Thymus (tissue), 11 donors: ENCODE measurements at regions not wholly inside any gene's neighbourhood (a gene's known extent, or its start where the extent isn't known, plus 50 kb on each side); places are given as distances from the start of the nearest gene placed in this dataset.
A peak's percentile ranks its signal among the peaks of the same experiment; 100 is the strongest.

Source experiments
- DNase-seq, 9 donors: peaks; one replicate each; pipeline ENCODE4 v3.0.0-alpha.2; 2013; ENCODE audit warnings: low spot score in 9 of 9, low read depth in 6 of 9, missing footprints in 1 of 9
- H3K27ac ChIP-seq, 2 donors: one replicate each; pipeline ENCODE4 v1.5.1; 2013; ENCODE audit warnings: control low read depth in 1 of 2, low read depth in 1 of 2, low read length in 1 of 2, mild to moderate bottlenecking in 1 of 2, moderate library complexity in 1 of 2
- H3K27me3 ChIP-seq, 2 donors: one replicate each; pipeline ENCODE4 v1.5.1; 2013; ENCODE audit warnings: low read length in 1 of 2; ENCODE audit not compliant: control insufficient read depth in 2 of 2, insufficient read depth in 1 of 2
- H3K36me3 ChIP-seq, 2 donors: one replicate each; pipeline ENCODE4 v1.5.1; 2013; ENCODE audit warnings: low read length in 1 of 2, mild to moderate bottlenecking in 1 of 2, moderate library complexity in 1 of 2; ENCODE audit not compliant: control insufficient read depth in 2 of 2, insufficient read depth in 2 of 2
- H3K4me1 ChIP-seq, 2 donors: one replicate each; pipeline ENCODE4 v1.5.1; 2013; ENCODE audit warnings: low read length in 2 of 2; ENCODE audit not compliant: control insufficient read depth in 2 of 2, insufficient read depth in 2 of 2
- H3K4me3 ChIP-seq, 2 donors: one replicate each; pipeline ENCODE4 v1.5.1; 2013; ENCODE audit warnings: low read length in 2 of 2, control low read depth in 1 of 2, mild to moderate bottlenecking in 1 of 2
- H3K9me3 ChIP-seq, 2 donors: one replicate each; pipeline ENCODE4 v1.5.1; 2013; ENCODE audit warnings: low read length in 1 of 2, mild to moderate bottlenecking in 1 of 2; ENCODE audit not compliant: control insufficient read depth in 2 of 2, insufficient read depth in 1 of 2
- WGBS: extraction: QIAGEN DNeasy Blood & Tissue Kit; methylation state at CpG from one replicate; pipeline ENCODE4 v1.1.7; 2013; 5-methylcytosine and 5-hydroxymethylcytosine counted together
- donor health status: healthy.

DNA sequence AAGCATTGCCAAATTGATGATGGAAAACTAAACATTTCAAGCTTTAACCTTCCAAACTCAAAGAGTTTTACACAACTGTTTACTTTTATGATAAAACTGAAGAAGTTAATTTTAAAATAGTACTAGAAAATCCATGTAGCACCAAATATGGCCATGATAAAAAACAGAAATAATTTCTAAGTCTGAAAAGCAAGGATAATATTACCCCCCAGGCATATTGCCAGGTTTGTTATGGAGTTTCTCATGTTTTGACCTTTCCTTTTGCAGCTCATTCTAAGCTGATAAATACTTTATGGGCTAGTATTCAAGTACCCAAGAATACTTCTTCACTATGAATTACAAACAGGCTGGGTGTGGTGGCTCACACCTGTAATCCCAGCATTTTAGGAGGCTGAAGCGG, 209.9 kb upstream of the ZFP64 start:
- no peaks in the 10 kb centered on the region for H3K9me3 ChIP-seq
- no peaks in the 10 kb centered on the region for H3K36me3 ChIP-seq
- no peak overlapping the region for H3K4me3 ChIP-seq
- 94% methylated on average over 1 of the region's 1 CpG for WGBS
- DNase-seq, result no peak
- H3K27ac ChIP-seq, result no peak overlapping the region
- no peaks in the 10 kb centered on the region for H3K4me1 ChIP-seq
- H3K27me3 ChIP-seq, result no peaks in the 10 kb centered on the region

DNA sequence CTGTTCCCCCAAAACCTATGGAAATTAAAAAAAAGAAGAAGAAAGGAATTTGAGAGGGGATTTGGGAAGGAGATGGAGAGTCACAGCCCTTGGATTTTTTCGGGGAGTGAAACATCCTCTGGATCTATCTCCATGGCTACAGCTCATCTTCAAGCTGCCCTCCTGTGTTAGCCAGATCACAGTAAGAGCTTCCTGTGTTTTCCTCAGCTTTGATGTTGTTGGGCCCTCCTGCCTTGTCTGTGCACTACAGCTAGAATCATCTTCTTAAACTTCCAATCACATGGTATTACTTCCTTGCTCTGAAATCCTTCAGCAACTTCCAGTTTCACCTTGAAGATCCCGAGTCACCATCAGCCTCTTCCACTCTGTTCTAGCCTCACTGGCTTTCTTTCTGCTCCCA, 207.8 kb upstream of the ZFP64 start:
- no peak for DNase-seq
- WGBS, result 88% methylated on average over 2 of the region's 2 CpGs
- Histone ChIP-seq H3K27ac (no peak overlapping the region), H3K27me3 (no peaks in the 10 kb centered on the region), H3K36me3 (no peaks in the 10 kb centered on the region), H3K9me3 (no peaks in the 10 kb centered on the region), H3K4me1 (no peaks in the 10 kb centered on the region), H3K4me3 (no peak overlapping the region)

DNA sequence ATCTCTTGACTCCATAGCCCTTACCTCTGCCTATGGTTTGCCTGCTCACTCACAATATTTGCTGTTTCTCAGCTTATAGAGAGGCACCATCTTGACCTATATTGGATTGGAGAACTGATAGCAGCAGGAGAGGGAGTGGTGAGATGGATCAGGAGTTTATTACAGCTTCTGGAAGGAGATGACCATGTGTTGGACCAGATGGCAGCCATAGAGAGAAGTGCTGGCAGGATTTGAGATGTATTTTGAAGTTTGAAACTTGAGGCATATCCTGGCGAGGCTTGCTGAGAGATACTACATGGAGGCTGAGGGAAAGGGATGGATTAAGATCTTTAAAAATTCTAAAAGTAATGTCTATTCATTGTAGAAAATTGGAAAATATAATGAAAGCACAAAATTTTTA, 198.0 kb upstream of the ZFP64 start:
- H3K36me3 ChIP-seq, result no peaks in the 10 kb centered on the region
- WGBS, result 93% methylated on average over 1 of the region's 1 CpG
- H3K4me3 ChIP-seq, result no peak overlapping the region
- H3K27ac ChIP-seq, result no peak overlapping the region
- no peak for DNase-seq
- H3K4me1 ChIP-seq, result no peaks in the 10 kb centered on the region
- H3K9me3 ChIP-seq, result no peaks in the 10 kb centered on the region
- no peaks in the 10 kb centered on the region for H3K27me3 ChIP-seq

DNA sequence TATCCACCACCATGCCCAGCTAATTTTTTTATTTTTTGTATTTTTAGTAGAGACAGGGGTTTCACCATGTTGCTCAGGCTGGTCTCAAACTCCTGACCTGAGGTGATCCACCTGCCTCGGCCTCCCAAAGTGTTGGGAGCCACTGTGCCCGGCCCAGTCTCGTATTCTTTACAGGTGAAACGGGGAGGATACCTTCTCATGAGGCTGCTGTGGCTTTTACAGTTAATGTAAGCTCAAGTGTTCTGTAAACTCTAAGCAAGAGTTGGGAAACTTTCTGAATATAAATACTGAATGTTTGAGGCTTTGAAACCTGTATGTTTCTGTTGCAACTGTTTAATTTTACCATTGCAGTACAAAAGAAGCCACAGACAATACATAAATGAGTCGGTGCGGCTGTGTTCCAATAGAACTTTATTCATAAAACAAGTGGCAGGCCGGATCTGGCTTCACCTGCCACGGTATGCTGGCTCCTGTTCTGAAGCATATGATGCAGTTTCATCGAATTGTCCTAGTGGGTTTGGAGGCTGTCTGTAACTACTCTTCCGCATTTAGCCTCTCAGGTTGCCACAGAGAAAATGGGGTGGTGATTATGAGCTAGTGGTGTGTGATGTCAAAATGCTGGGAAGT, 192.5 kb upstream of the ZFP64 start:
- H3K9me3 ChIP-seq, result no peaks in the 10 kb centered on the region
- 92% methylated on average over 10 of the region's 10 CpGs for WGBS
- H3K27ac ChIP-seq, result no peak overlapping the region
- DNase-seq, result no peak
- H3K4me3 ChIP-seq, result no peak overlapping the region
- no peaks in the 10 kb centered on the region for H3K27me3 ChIP-seq
- no peaks in the 10 kb centered on the region for H3K36me3 ChIP-seq
- no peaks in the 10 kb centered on the region for H3K4me1 ChIP-seq

DNA sequence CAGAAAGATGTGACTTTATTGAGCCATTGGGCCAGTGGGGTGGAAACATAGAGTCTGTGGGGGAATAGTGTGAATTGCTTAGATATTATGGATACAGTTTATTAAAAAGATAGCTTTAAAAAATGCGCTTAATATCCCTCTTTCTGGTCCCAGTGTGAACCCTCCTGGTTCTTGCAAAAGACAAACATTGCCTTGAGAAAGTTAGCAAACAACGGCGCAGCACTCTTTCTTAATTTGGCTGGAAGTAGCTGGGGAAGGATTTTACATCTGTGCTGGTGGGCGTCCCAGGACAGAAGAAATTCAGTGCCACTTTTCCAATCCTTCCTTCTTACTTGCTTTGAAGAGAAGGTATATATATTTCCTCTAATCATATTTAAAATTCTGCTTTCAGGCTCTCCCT, 191.4 kb upstream of the ZFP64 start:
- H3K36me3 ChIP-seq, result no peaks in the 10 kb centered on the region
- DNase-seq, result no peak
- H3K4me3 ChIP-seq, result no peak overlapping the region
- 96% methylated on average over 4 of the region's 4 CpGs for WGBS
- H3K9me3 ChIP-seq, result no peaks in the 10 kb centered on the region
- H3K27ac ChIP-seq, result no peak overlapping the region
- no peaks in the 10 kb centered on the region for H3K4me1 ChIP-seq
- H3K27me3 ChIP-seq, result no peaks in the 10 kb centered on the region

DNA sequence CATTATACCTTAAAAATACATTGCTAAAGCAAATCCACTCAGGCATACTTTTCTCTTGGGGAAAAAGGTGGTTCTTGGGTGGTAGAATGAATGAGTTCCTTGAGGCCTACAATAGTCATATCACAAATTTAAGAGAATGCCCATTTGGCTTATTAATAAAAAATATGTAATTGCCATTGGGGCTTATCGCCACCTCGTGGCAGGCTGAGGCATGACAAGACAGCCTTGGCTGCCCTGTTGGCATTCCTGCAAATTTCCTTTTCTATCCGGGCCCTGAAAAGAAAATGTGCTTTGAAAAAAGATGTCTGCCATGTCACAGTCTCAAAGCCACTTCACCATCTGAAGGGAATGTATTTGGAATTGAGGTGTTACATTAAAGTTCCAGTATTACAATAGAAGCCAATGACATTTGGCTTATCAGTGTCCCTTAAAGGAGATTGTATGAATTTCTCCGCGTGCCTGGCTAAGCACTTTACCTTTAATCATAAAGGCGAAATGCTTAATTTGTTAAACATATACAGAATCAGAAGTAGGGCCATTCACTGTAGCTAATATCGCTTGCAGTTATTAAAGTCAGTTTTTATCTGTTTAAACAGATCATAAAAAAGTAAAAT, 188.3 kb upstream of the ZFP64 start:
- Histone ChIP-seq H3K27ac (no peak overlapping the region), H3K9me3 (no peaks in the 10 kb centered on the region), H3K4me3 (no peak overlapping the region), H3K36me3 (no peaks in the 10 kb centered on the region), H3K4me1 (no peaks in the 10 kb centered on the region), H3K27me3 (no peaks in the 10 kb centered on the region)
- WGBS, result 56% methylated on average over 7 of the region's 7 CpGs
- peak in 3 of 9 donors; percentile 1 to 12 (median 2) for DNase-seq

DNA sequence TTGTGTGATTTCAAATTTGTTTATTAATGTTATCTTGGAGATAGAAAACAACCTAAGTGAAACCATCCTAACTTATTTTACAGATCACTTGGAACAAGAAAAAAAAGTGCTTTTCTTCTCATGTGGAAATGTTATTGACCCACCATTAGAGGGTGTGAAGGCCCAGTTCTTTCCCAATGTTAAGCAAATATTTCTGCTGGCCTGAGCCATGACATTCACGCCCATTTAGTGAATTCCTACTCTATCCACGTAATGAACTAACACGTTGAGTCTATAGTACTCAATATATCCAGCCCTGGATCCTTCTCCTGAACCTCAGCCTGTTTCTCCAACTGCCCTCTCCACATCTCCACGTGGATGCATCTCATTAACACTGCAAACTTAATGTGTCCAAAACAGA, 180.6 kb upstream of the ZFP64 start:
- Histone ChIP-seq H3K9me3 (no peaks in the 10 kb centered on the region), H3K4me1 (no peaks in the 10 kb centered on the region), H3K27me3 (no peaks in the 10 kb centered on the region), H3K4me3 (no peak overlapping the region), H3K36me3 (no peaks in the 10 kb centered on the region), H3K27ac (no peak overlapping the region)
- 83% methylated on average over 4 of the region's 4 CpGs for WGBS
- no peak for DNase-seq

DNA sequence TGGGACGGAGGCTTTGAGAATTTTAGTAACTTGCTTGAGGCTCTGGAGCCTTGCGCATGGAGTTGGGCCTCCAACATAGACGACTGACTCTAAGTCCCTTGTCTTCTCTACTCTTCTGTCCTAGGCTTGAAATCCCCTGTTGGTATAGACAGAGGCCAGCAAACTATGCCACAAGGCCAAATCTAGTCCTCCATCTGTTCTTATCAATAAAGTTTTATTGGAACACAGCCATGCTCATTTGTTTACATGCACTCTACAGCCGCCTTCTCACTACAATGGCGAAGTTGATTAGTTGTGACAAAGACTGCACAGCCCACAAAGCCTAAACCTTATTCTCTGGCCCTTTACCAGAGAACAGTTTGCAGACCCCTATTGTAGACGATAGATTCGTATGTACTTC, 174.1 kb upstream of the ZFP64 start:
- Histone ChIP-seq H3K9me3 (no peaks in the 10 kb centered on the region), H3K4me1 (no peaks in the 10 kb centered on the region), H3K27me3 (no peaks in the 10 kb centered on the region), H3K36me3 (no peaks in the 10 kb centered on the region), H3K27ac (no peak overlapping the region), H3K4me3 (no peak overlapping the region)
- 95% methylated on average over 7 of the region's 7 CpGs for WGBS
- no peak for DNase-seq

DNA sequence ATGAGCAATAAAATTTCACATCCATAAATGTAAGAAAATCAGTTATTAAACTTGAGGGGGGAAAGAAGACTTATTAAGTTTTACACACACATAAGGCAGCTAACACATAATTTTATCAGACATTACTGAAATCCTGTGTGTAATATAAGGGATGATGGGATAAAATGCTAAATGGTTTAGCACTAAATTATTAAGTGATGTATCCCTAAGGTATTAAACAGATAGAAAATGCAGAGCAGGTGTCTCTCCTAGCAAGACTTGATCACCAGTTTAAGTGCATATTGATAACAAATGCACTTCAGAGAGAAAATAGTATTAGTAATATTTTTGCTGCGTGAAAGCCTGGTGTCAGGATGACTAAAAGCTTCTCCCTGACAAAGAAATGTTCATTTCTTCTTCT, 172.8 kb upstream of the ZFP64 start:
- Histone ChIP-seq H3K27me3 (no peaks in the 10 kb centered on the region), H3K4me3 (no peak overlapping the region), H3K9me3 (no peaks in the 10 kb centered on the region), H3K27ac (no peak overlapping the region), H3K4me1 (no peaks in the 10 kb centered on the region), H3K36me3 (no peaks in the 10 kb centered on the region)
- WGBS, result 77% methylated on average over 1 of the region's 1 CpG
- DNase-seq, result no peak
